H9 (cell line): ENCODE measurements at regions not wholly inside any gene's neighbourhood (a gene's known extent, or its start where the extent isn't known, plus 50 kb on each side); places are given as distances from the start of the nearest gene placed in this dataset.

Source experiments
- DNase-seq: peaks from one replicate; pipeline ENCODE4 v3.0.0-alpha.2; 2017
- H2AFZ ChIP-seq: one replicate; pipeline ENCODE4 v1.6.1; 2013; ENCODE audit warnings: mild to moderate bottlenecking, low read length, control low read depth, moderate library complexity
- H2AK5ac ChIP-seq: 2 replicates; pipeline ENCODE4 v1.6.1; 2013; ENCODE audit warnings: low read length, control low read depth, mixed read lengths; ENCODE audit not compliant: insufficient read length
- H2BK120ac ChIP-seq: one replicate; pipeline ENCODE4 v1.6.1; 2013; ENCODE audit warnings: low read depth, mild to moderate bottlenecking, low read length, control low read depth, inconsistent platforms; ENCODE audit not compliant: poor library complexity, severe bottlenecking
- H2BK12ac ChIP-seq: 2 replicates; pipeline ENCODE4 v1.6.1; 2013; ENCODE audit warnings: low read length, control low read depth, mixed read lengths, low read depth; ENCODE audit not compliant: insufficient read length
- H2BK15ac ChIP-seq: 2 replicates; pipeline ENCODE4 v1.6.1; 2013; ENCODE audit warnings: low read depth, low read length, control low read depth
- H2BK20ac ChIP-seq: one replicate; pipeline ENCODE4 v1.6.1; 2013; ENCODE audit warnings: low read depth, mild to moderate bottlenecking, low read length, control low read depth, inconsistent platforms; ENCODE audit not compliant: poor library complexity, severe bottlenecking
- H2BK5ac ChIP-seq: 2 replicates; pipeline ENCODE4 v1.6.1; 2013; ENCODE audit warnings: low read length, control low read depth, mixed read lengths; ENCODE audit not compliant: insufficient read length
- H3K14ac ChIP-seq: 2 replicates; pipeline ENCODE4 v1.6.1; 2013; ENCODE audit warnings: low read length, control low read depth; ENCODE audit not compliant: insufficient read depth
- H3K18ac ChIP-seq: 2 replicates; pipeline ENCODE4 v1.6.1; 2013; ENCODE audit warnings: low read depth, mild to moderate bottlenecking, mixed read lengths, low read length, control low read depth; ENCODE audit not compliant: insufficient read length
- H3K23ac ChIP-seq: 2 replicates; pipeline ENCODE4 v1.6.1; 2013; ENCODE audit warnings: low read length, control low read depth, mixed read lengths, low read depth; ENCODE audit not compliant: insufficient read length
- H3K23me2 ChIP-seq: 2 replicates; pipeline ENCODE4 v1.6.1; 2013; ENCODE audit warnings: low read depth, mild to moderate bottlenecking, mixed read lengths, low read length, control low read depth; ENCODE audit not compliant: insufficient read length, poor library complexity, severe bottlenecking
- H3K27ac ChIP-seq: 2 replicates; pipeline ENCODE4 v1.5.1; 2013; ENCODE audit warnings: low read length, control low read depth, mixed read lengths, low read depth; ENCODE audit not compliant: insufficient read length
- H3K27me3 ChIP-seq: 2 replicates; pipeline ENCODE4 v1.6.1; 2013; ENCODE audit warnings: low read length, control low read depth, inconsistent platforms; ENCODE audit not compliant: insufficient read depth
- H3K4ac ChIP-seq: 2 replicates; pipeline ENCODE4 v1.6.1; 2013; ENCODE audit warnings: low read depth, mild to moderate bottlenecking, control low read depth, inconsistent platforms, low read length, moderate library complexity
- H3K4me1 ChIP-seq: 2 replicates; pipeline ENCODE4 v1.6.1; 2013; ENCODE audit warnings: low read length, control low read depth, inconsistent platforms; ENCODE audit not compliant: insufficient read depth
- H3K4me2 ChIP-seq: 2 replicates; pipeline ENCODE4 v1.6.1; 2013; ENCODE audit warnings: low read length, control low read depth, mixed read lengths; ENCODE audit not compliant: insufficient read length, insufficient read depth
- H3K56ac ChIP-seq: 2 replicates; pipeline ENCODE4 v1.6.1; 2013; ENCODE audit warnings: low read depth, mild to moderate bottlenecking, mixed read lengths, low read length, control low read depth; ENCODE audit not compliant: insufficient read length
- H3K79me1 ChIP-seq: 2 replicates; pipeline ENCODE4 v1.6.1; 2013; ENCODE audit warnings: low read depth, mild to moderate bottlenecking, moderate library complexity, low read length, control low read depth, inconsistent platforms; ENCODE audit not compliant: insufficient read depth, poor library complexity, severe bottlenecking
- H3K79me2 ChIP-seq: 2 replicates; pipeline ENCODE4 v1.6.1; 2013; ENCODE audit warnings: low read length, control low read depth, inconsistent platforms; ENCODE audit not compliant: insufficient read depth
- H3K9ac ChIP-seq: 2 replicates; pipeline ENCODE4 v1.6.1; 2013; ENCODE audit warnings: low read length, control low read depth, mixed read lengths; ENCODE audit not compliant: insufficient read length; ENCODE audit errors: extremely low read depth
- H3K9me3 ChIP-seq: one replicate; pipeline ENCODE4 v1.6.1; 2013; ENCODE audit warnings: low read depth, low read length, inconsistent platforms; ENCODE audit not compliant: control insufficient read depth
- H3T11ph ChIP-seq: one replicate; pipeline ENCODE4 v1.6.1; 2013; ENCODE audit warnings: mild to moderate bottlenecking, low read length, control low read depth, inconsistent platforms
- H4K20me1 ChIP-seq: one replicate; pipeline ENCODE4 v1.6.1; 2013; ENCODE audit not compliant: control insufficient read depth, insufficient read length, insufficient read depth
- H4K5ac ChIP-seq: 2 replicates; pipeline ENCODE4 v1.6.1; 2013; ENCODE audit warnings: low read depth, mild to moderate bottlenecking, mixed read lengths, low read length, control low read depth; ENCODE audit not compliant: insufficient read length
- H4K8ac ChIP-seq: replicated peaks from 2 replicates; pipeline ENCODE4 v1.6.1; 2013; ENCODE audit warnings: low read length, control low read depth, mixed read lengths, low read depth; ENCODE audit not compliant: insufficient read length
- H4K91ac ChIP-seq: 2 replicates; pipeline ENCODE4 v1.6.1; 2013; ENCODE audit warnings: low read depth, mild to moderate bottlenecking, moderate library complexity, mixed read lengths, low read length, control low read depth; ENCODE audit not compliant: insufficient read length
- H3K27ac Mint-ChIP-seq, 3 experiments: 2 replicates in 2 of 3; 3 replicates in 1 of 3; pipeline ENCODE4 v1.8.0; 2020 to 2021; ENCODE audit warnings: mixed read lengths in 3 of 3, mild to moderate bottlenecking in 1 of 3, moderate library complexity in 1 of 3
- H3K27me3 Mint-ChIP-seq: 2 replicates; pipeline ENCODE4 v1.8.0; 2021; ENCODE audit warnings: low read depth, mild to moderate bottlenecking, moderate library complexity, mixed read lengths
- H3K36me3 Mint-ChIP-seq, 3 experiments: 2 replicates in 2 of 3; 3 replicates in 1 of 3; pipeline ENCODE4 v1.8.0; 2020 to 2021; ENCODE audit warnings: low read depth in 3 of 3, mixed read lengths in 3 of 3; ENCODE audit not compliant: insufficient read depth in 1 of 3
- H3K4me1 Mint-ChIP-seq, 2 experiments: 2 replicates each; pipeline ENCODE4 v1.8.0; 2020; ENCODE audit warnings: mixed read lengths in 2 of 2
- H3K4me3 Mint-ChIP-seq, 2 experiments: 2 replicates in 1 of 2; 3 replicates in 1 of 2; pipeline ENCODE4 v1.8.0; 2020 to 2021; ENCODE audit warnings: mild to moderate bottlenecking in 2 of 2, mixed read lengths in 2 of 2, moderate library complexity in 1 of 2
- H3K9me3 Mint-ChIP-seq, 2 experiments: 2 replicates in 1 of 2; 3 replicates in 1 of 2; pipeline ENCODE4 v1.8.0; 2020; ENCODE audit warnings: mild to moderate bottlenecking in 2 of 2, mixed read lengths in 2 of 2, moderate library complexity in 1 of 2
- WGBS: extraction: QIAGEN DNeasy Blood & Tissue Kit; methylation state at CpG from one replicate; pipeline ENCODE4 v1.1.7; 2013; ENCODE audit warnings: missing lambda C conversion rate, low lambda C conversion rate, mixed read lengths; ENCODE audit not compliant: insufficient read length; ENCODE audit errors: extremely low coverage; 5-methylcytosine and 5-hydroxymethylcytosine counted together
- TF ChIP-seq, protein P1 (sequence below): fragments of 200-600 bp; sonication (generic); conservative IDR thresholded peaks from 3 replicates; pipeline ENCODE4 v1.8.0; 2021; ENCODE audit warnings: antibody characterized with exemption, mild to moderate bottlenecking

DNA sequence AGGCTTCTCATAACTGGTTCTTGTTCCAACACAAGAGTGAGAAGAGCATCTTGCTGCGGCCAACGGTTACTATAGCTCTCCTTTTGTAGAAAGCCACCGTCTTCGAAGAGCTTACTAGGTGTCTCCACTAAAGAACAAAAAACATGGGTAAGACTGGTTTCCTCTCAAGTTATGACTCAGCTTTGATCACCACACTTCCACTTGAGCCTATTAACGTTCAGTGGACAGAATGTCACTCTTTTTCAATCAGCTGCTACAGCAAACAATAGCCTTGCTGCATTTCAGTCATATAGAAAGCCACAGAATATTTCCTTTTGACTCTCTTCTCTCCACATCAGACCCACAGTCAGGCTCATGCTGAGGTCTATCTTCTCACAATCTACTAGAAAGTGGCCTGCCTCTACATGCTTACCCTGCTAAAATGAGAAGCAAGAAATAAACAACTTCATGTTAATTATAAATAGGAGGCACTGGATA, 243.5 kb upstream of the PREP start:
- Histone ChIP-seq H3K23me2 (no peaks in the 10 kb centered on the region), H3T11ph (no peak overlapping the region), H3K9ac (no peak overlapping the region), H3K27me3 (no peaks in the 10 kb centered on the region), H3K23ac (no peak overlapping the region), H2BK15ac (no peak overlapping the region), H2BK20ac (no peak overlapping the region), H3K18ac (no peak overlapping the region), H4K91ac (no peak overlapping the region), H3K4me2 (no peak overlapping the region), H2BK5ac (no peak overlapping the region), H3K4me1 (no peaks in the 10 kb centered on the region; the same call in 1 of the 2 replicates), H3K4ac (no peak overlapping the region), H4K8ac (no peak overlapping the region), H3K79me2 (no peaks in the 10 kb centered on the region), H3K27ac (no peak overlapping the region), H4K5ac (no peak overlapping the region), H3K79me1 (no peaks in the 10 kb centered on the region), H2AK5ac (no peak overlapping the region), H2BK12ac (no peak overlapping the region), H3K14ac (no peak overlapping the region), H2BK120ac (no peak overlapping the region), H3K56ac (no peak overlapping the region), H3K9me3 (no peaks in the 10 kb centered on the region), H2AFZ (no peak overlapping the region), H4K20me1 (no peaks in the 10 kb centered on the region)
- H3K9me3 Mint-ChIP-seq: no peaks in the 10 kb centered on the region
- H3K4me3 Mint-ChIP-seq: no peak overlapping the region
- H3K27me3 Mint-ChIP-seq: no peaks in the 10 kb centered on the region
- H3K27ac Mint-ChIP-seq: no peak overlapping the region
- peaks cover 5 to 11% of the 10 kb centered on the region in 2 experiments; a peak in 3 of 4 replicates for H3K4me1 Mint-ChIP-seq
- H3K36me3 Mint-ChIP-seq: no peaks in the 10 kb centered on the region
- WGBS: no CpG with 5 or more reads among the region's 5 CpGs
- no peak for DNase-seq
- TF ChIP-seq, protein P1, sequence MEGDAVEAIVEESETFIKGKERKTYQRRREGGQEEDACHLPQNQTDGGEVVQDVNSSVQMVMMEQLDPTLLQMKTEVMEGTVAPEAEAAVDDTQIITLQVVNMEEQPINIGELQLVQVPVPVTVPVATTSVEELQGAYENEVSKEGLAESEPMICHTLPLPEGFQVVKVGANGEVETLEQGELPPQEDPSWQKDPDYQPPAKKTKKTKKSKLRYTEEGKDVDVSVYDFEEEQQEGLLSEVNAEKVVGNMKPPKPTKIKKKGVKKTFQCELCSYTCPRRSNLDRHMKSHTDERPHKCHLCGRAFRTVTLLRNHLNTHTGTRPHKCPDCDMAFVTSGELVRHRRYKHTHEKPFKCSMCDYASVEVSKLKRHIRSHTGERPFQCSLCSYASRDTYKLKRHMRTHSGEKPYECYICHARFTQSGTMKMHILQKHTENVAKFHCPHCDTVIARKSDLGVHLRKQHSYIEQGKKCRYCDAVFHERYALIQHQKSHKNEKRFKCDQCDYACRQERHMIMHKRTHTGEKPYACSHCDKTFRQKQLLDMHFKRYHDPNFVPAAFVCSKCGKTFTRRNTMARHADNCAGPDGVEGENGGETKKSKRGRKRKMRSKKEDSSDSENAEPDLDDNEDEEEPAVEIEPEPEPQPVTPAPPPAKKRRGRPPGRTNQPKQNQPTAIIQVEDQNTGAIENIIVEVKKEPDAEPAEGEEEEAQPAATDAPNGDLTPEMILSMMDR: no peak
